ENCODE measurements at regions not wholly inside any gene's neighbourhood (a gene's known extent, or its start where the extent isn't known, plus 50 kb on each side); places are given as distances from the start of the nearest gene placed in this dataset.

DNA sequence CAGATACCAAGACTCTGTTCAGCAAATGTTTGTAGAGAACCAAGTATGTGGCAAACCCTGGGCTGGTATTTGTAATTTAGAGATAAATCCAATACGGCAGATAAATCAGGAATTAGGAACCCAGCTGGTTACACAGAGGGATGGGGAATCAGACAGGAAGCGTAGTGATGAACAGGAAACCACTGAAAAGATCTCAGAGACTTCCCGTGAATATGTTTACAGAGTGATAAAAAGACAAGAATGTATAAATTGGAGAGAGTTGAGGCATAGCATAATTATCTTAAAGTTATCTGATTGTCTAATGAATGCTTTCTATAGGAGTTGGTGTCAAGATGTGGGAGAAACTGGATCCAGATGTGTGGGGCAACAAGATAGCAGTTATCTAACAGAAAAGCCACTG is 246.6 kb upstream of the SMARCA2 start:
- no peak overlapping the region for H3K4me2 ChIP-seq (ENCODE audit: insufficient read depth, low read length)

DNA sequence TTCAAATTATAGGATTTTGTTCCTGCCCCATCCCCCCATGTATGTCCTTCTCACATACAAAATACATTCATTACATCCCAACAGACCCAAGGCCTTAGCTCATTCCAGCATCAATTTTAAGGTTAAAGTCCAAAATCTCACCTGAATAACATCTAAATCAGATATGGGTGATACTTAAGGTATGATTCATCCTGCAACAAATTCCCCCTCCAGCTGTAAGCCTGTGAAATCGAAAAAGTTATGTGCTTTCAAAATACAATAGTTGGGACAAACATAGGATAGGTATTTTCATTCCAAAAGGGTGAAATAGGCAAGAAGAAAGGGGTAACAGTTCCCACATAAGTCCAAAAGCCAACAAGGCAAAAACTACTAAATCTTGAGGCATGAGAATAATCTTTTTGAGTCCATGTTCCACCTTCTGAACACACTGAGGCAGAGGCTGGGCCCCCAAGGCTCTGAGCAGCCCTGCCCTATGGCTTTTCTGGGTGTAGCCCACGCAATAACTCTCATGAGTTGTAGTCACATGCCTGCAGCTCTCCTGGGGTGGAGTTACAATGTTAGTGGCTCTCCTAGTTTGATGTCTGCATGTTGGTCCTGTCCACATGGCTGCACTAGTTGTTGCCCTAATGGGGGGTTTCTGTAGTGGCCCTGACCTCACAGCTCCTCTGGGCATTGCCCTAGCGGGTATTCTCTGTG is 243.9 kb upstream of the SMARCA2 start:
- H3K9ac ChIP-seq (ENCODE audit: low read depth, low read length) = no peak overlapping the region
- TF ChIP-seq EZH2 (IDR thresholded peaks at IDR 0.05; ENCODE audit: borderline replicate concordance, low read depth, low read length, severe bottlenecking) = no peak
- TF ChIP-seq, protein P1, sequence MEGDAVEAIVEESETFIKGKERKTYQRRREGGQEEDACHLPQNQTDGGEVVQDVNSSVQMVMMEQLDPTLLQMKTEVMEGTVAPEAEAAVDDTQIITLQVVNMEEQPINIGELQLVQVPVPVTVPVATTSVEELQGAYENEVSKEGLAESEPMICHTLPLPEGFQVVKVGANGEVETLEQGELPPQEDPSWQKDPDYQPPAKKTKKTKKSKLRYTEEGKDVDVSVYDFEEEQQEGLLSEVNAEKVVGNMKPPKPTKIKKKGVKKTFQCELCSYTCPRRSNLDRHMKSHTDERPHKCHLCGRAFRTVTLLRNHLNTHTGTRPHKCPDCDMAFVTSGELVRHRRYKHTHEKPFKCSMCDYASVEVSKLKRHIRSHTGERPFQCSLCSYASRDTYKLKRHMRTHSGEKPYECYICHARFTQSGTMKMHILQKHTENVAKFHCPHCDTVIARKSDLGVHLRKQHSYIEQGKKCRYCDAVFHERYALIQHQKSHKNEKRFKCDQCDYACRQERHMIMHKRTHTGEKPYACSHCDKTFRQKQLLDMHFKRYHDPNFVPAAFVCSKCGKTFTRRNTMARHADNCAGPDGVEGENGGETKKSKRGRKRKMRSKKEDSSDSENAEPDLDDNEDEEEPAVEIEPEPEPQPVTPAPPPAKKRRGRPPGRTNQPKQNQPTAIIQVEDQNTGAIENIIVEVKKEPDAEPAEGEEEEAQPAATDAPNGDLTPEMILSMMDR (IDR thresholded peaks at IDR 0.05; ENCODE audit: borderline replicate concordance, extremely low read depth, low read length, poor library complexity, severe bottlenecking) = no peak
- H3K4me2 ChIP-seq (ENCODE audit: insufficient read depth, low read length) = no peak overlapping the region
- H3K36me3 ChIP-seq (ENCODE audit: insufficient read depth, low read length) = no peaks in the 10 kb centered on the region
- no peaks in the 10 kb centered on the region for H4K20me1 ChIP-seq (ENCODE audit: insufficient read depth, low read length)
- H3K4me1 ChIP-seq (ENCODE audit: insufficient read depth, low read length) = no peaks in the 10 kb centered on the region
- ATAC-seq (ENCODE audit: insufficient read depth, low read depth) = no peak
- no peaks in the 10 kb centered on the region for H3K79me2 ChIP-seq (ENCODE audit: insufficient read depth, low read length)
- no peak overlapping the region for H2AFZ ChIP-seq (ENCODE audit: low read depth, low read length)
- H3K27ac ChIP-seq (ENCODE audit: low read length) = no peak overlapping the region
- no peak overlapping the region for H3K4me3 ChIP-seq (ENCODE audit: low read depth in 1 of 2, low read length in 2 of 2)
- H3K27me3 ChIP-seq (ENCODE audit: insufficient read depth, low read length, poor library complexity) = no peaks in the 10 kb centered on the region
- H3K9me3 ChIP-seq (ENCODE audit: insufficient read depth, low read length, severe bottlenecking) = no peaks in the 10 kb centered on the region
- DNase-seq = no peak

More for the DNA sequence above, 246.6 kb upstream of the SMARCA2 start:
- no peak overlapping the region for H3K27ac ChIP-seq (ENCODE audit: low read length)
- H3K27me3 ChIP-seq (ENCODE audit: insufficient read depth, low read length, poor library complexity) = no peaks in the 10 kb centered on the region
- no peak for TF ChIP-seq EZH2 (IDR thresholded peaks at IDR 0.05; ENCODE audit: borderline replicate concordance, low read depth, low read length, severe bottlenecking)
- TF ChIP-seq, protein P1 (IDR thresholded peaks at IDR 0.05; ENCODE audit: borderline replicate concordance, extremely low read depth, low read length, poor library complexity, severe bottlenecking) = no peak
- no peaks in the 10 kb centered on the region for H3K9me3 ChIP-seq (ENCODE audit: insufficient read depth, low read length, severe bottlenecking)
- H3K79me2 ChIP-seq (ENCODE audit: insufficient read depth, low read length) = no peaks in the 10 kb centered on the region
- no peaks in the 10 kb centered on the region for H4K20me1 ChIP-seq (ENCODE audit: insufficient read depth, low read length)
- DNase-seq (no peak), ATAC-seq (ENCODE audit: insufficient read depth, low read depth) (no peak)
- no peak overlapping the region for H3K9ac ChIP-seq (ENCODE audit: low read depth, low read length)
- H3K4me3 ChIP-seq (ENCODE audit: low read depth in 1 of 2, low read length in 2 of 2) = no peak overlapping the region
- no peak overlapping the region for H2AFZ ChIP-seq (ENCODE audit: low read depth, low read length)
- H3K4me1 ChIP-seq (ENCODE audit: insufficient read depth, low read length) = no peaks in the 10 kb centered on the region
- no peaks in the 10 kb centered on the region for H3K36me3 ChIP-seq (ENCODE audit: insufficient read depth, low read length)

DNA sequence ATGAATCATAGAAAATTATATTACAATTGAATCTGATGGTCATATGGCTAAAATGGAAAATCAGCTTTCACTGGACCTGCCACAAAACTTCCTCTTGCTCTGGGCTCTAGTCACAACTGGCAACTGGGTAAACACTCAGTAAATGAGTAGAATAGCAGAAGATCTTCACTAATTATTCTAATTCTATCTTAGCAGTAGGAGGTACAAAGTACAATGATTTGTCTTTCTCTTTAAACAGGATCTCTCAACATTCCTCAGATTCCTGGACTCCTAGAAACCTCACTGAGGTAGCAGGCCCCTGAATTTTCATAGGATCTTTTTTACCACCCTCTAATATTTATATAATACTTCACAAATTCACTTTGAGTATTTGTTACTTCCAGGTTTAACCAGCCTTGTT is 239.9 kb upstream of the SMARCA2 start:
- H3K4me3 ChIP-seq (ENCODE audit: low read depth in 1 of 2, low read length in 2 of 2) = no peak overlapping the region
- ATAC-seq (ENCODE audit: insufficient read depth, low read depth) = no peak

More for the DNA sequence above, 239.9 kb upstream of the SMARCA2 start:
- Histone ChIP-seq H3K79me2 (ENCODE audit: insufficient read depth, low read length) (no peaks in the 10 kb centered on the region), H3K27me3 (ENCODE audit: insufficient read depth, low read length, poor library complexity) (no peaks in the 10 kb centered on the region), H3K9ac (ENCODE audit: low read depth, low read length) (no peak overlapping the region), H3K36me3 (ENCODE audit: insufficient read depth, low read length) (no peaks in the 10 kb centered on the region), H3K4me2 (ENCODE audit: insufficient read depth, low read length) (no peak overlapping the region), H3K27ac (ENCODE audit: low read length) (no peak overlapping the region), H3K4me1 (ENCODE audit: insufficient read depth, low read length) (no peaks in the 10 kb centered on the region), H3K9me3 (ENCODE audit: insufficient read depth, low read length, severe bottlenecking) (no peaks in the 10 kb centered on the region), H4K20me1 (ENCODE audit: insufficient read depth, low read length) (no peaks in the 10 kb centered on the region), H2AFZ (ENCODE audit: low read depth, low read length) (no peak overlapping the region)
- TF ChIP-seq EZH2 (IDR thresholded peaks at IDR 0.05; ENCODE audit: borderline replicate concordance, low read depth, low read length, severe bottlenecking) = no peak
- TF ChIP-seq, protein P1 (IDR thresholded peaks at IDR 0.05; ENCODE audit: borderline replicate concordance, extremely low read depth, low read length, poor library complexity, severe bottlenecking) = no peak
- no peak for DNase-seq

Data from DND-41 (cell line).